Fibroblast of gingiva (primary cell): ENCODE measurements at regions not wholly inside any gene's neighbourhood (a gene's known extent, or its start where the extent isn't known, plus 50 kb on each side); places are given as distances from the start of the nearest gene placed in this dataset.

Experiments
- DNase-seq: peaks from one replicate; pipeline ENCODE4 v3.0.0-alpha.2; 2011; ENCODE audit warnings: low read depth

DNA sequence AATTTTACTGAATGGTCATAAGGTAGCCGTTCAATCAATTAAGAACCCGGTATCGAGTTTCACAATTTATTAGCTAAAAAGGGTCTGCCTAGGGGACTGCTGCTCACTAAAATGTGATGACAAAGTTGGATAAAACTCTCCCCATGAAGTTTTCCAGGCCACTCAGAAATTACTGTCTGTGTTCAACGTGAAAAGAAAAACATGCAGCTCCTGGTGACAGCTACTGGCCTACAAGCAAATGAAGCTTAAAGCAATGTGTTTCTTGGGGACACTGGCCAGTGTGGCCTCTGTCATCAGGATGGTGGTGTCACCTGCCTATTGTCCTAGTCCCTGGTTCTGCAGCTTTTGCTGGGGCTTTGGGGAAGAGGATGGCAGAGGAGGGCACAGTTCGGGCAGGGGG lies 222.6 kb downstream of the WDR11 start:
- DNase-seq, result no peak

DNA sequence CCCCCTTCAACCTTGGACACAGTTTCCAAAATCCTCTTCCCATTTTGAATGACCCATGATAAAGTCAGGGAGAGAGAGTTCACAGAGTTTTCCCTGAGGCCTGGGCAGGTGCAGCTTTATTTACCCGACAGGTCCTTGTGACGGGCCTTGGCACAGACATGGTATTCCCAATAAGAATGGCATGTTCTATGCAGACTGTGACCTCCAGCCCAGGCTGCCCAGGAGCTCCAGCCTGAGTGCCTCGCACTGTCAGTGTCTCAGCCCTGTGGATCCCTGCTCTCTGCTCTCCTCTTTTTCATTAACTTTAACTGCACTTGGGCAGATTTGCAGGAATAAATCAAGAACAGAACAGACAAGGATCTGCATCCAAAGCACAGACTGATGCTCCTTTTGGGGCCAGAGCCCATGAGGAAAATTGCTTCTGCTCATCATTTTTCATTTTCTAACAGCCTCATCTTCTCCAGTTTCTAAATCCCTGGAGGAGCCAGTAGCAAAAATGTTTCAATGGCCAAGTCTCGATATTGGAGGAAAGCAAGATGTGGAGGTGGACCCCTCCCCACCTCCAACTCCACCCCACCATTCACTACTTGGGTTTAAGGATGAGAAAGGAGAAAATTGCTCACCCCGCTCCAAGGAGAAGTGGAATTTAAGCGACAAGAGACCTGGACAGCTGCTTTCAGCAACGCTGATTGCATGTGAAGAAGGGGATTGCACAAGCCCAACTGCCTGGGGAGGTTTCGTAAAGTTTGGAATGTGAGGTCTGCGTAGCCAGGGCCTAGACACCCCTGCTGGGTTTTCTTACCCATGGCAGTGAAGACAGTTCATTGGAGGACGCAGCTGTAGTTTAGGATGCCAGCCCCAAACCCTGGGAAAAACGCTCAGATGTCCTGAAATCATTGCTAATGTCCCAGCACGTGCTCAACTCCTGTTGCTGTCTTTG lies 225.9 kb downstream of the WDR11 start:
- DNase-seq, result peak; percentile 80

DNA sequence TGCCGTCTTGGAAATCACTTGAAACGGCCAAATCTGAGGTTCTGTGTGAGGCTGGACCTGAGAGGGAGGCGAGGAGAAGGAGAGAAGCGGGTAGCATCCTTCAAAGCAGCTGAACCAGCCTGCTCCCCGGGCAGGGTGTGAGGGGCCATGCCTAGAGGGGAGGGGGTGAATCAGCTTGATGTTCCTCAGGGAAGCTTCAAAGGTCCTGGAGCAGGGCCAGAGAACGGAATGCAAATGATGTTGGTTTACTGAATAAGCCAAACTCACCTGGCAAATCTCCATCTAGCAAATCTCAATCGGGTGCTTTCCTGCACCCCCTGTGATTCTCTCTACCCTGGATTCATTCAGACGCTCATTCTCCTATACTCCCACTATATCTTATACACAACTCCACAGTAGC lies 226.9 kb downstream of the WDR11 start:
- DNase-seq, result no peak

DNA sequence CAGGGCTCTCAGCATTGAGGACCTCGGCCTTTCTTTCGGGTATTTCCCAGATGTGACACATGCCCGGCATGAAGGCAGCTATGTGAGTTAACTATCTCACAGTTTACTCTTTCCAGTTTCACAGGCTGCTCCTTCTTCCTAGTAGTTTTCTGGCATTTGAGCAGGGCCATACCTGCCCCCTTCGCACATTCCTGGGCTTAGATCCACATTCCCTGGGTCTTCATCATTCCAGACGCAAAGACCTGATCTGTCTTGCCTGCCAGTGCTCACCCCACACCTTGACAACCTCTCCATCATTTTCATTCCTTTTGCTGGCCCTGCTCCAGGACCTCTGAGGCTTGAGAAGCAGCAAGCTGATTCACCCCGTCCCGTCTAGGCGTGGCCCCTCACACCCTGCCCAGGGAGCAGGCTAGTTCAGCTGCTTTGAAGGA lies 227.5 kb downstream of the WDR11 start:
- no peak for DNase-seq

DNA sequence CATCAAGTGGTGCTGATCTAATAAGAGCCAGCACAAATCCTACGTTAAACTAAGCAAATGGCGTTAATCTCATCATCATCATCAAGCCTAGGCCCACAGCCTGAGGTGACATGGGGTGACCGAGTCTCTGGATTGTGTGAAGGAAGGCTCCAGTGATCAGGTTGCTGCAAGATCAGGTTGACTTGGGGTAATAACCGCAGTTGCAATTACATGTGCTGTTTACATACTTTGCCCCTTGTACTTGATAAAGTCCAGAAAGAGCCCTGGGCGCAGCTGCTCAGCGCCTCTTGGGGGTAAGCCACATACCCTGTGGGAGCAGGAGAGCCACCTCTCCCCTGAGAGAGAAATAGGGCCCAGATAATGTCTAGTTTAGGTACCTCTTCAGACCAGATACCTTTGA lies 228.1 kb downstream of the WDR11 start:
- DNase-seq, result no peak

DNA sequence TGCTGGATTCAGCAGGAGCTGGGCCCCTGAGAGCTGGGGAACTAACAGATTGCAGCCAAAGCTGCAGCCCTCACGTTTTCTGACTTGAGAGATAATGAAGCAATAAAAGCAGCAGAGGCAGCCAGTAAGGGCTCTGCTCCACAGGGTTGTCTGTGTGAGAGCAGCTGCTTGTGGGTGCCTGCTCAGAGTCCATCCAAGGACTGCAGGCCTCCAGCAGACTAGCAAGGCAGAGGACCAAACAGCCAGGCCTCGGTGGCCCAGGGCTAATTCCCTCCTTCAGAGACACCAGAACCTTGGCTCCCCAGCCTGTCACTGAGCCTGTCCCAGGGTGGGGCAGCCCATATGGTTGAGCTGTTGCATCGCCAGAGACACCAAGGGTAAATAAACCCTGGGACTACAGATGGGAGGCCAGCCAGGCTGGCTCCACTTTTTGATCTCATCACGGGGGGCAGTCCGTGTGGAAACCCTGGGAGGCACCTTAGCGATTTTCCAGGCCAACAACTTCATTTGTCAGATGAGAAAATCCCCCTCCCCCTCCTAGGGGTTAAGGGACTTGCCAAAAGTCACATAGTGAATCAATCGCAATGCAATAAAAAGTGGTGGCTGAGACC lies 229.2 kb downstream of the WDR11 start:
- no peak for DNase-seq

DNA sequence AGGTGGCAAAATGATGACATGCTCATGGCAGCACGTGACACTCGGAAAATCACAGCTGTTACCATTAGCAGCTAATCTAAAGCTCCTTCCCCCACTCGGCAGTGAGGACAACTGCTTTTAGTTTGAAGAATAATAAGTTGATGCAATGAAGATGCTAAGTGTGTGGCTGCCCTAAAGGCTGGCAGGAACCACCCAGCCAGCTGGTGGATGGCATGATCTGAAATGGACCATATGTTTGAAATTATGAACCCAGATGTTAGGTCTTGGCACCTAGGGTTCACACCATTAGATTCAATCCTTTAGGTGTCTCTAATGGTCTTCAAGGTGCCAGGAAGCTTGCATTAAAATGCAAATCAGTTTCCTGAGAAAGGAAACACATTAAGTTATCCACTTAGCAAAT lies 230.1 kb downstream of the WDR11 start:
- DNase-seq, result no peak

DNA sequence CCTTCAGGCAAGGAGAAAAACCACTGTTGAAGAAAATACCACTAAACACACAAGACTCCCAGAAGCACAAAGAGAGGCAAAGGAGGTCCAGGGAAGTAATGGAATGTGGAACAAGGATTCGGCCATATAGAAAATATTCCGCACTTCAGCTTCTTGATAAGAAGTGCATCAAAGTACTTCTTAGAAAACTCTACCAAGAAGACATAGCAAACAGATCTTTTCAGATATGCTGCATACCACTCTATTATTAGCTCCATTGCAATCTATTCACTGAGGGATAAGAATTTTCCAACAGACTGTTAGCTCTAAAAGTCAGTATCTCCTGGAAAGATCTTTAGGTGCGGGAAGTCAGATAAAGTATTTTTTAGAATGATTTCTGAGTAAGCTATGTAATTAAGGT lies 231.8 kb downstream of the WDR11 start:
- no peak for DNase-seq

DNA sequence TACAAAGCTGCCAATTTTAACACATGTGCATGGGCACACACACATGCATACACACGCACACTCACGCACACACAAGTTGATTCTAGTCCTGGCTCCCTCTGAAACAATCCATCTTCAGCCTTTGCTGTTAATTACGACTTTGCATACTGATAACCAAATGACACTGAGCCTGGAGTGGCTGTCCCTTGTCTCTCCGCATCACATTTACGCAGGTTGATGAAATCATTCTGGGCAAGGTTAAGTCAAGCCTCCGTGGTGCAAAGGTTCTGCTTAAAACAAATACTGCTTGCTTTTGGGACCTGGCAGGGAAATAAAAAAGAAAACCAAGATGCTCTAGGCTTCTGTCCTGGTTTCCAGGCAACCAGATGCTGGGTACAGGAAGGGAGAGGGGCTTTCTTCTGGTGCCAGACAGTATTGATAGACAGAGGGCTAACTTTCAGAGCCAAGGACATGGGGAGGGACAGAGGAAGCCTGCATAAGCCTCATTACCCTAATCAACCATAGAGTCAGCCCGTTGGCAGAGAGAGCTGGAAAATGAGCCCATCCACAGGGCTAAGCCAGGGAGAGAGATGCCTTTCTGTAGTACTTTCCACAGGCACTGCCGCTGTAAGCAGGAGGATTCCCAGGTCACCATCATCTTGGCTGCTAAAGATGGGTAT lies 233.0 kb downstream of the WDR11 start:
- DNase-seq, result no peak

DNA sequence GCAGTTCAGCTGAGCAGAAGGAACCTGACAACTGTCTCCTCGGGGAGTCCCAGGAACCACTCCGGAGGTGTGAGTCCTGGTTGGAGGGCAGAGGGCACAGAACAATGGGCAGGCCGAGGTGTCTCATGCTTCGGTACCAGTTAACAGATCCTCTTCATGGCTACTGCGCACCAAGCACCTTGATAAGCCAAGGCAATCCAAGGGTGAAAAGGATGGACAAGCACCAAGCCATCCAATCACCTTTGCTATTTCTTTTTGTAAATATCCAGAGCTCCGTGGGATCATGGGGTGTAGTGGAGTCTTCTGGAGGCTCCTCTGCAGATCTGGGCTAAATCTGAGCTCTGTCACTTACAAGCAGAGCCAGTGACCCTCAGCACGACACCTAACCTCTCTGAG lies 233.5 kb downstream of the WDR11 start:
- no peak for DNase-seq

DNA sequence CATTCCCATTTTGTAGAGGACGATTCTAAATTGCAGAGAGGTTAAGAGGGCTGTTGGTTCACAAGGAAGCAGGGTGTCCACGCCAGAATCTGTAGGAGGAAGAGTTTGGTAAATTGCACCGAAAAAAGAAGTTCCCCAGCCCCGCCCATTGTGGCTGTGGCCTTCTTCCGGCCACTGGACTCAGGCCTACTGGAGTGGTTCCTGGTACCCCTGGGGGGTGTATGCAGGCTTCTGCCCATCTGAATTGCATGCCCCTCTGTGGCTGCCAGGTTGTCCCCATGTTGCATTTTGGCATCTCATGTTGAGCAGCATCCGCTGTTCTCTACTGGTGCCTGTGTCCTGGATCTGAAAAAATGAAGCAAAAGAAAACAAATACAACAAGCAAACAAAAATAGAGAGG lies 234.2 kb downstream of the WDR11 start:
- no peak for DNase-seq

DNA sequence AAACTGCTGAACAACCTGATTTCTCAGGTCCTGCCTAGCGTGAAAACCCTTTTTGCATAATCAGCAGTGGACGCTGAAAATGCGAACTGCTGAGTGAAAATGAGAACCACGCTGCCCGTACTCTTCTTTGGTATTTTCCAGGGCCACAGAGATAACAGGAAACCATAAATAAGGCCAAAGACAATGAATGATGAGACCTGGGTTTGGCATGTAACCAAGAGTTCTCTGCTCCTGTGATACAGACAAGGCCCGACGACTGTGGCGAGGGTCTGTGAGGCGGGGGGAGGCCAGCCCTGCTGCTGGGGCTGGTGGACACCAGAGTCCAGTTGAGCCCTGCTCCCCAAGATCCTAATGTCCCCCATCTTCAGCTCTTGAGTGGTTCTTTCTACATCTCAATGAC lies 236.0 kb downstream of the WDR11 start:
- DNase-seq, result no peak

DNA sequence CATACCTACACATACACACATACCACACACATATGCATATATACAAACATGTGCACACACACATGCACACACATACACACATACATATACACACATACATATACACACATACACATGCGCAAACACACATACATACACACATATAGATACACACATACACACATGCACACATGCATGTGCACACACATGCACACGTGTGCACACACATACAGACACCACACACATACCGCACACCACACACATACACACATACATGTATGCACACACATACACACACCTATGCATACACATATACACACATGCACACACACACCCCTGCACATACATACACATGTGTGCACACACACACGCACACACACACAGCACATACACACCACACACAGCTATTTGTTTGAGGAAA lies 236.5 kb downstream of the WDR11 start:
- no peak for DNase-seq

DNA sequence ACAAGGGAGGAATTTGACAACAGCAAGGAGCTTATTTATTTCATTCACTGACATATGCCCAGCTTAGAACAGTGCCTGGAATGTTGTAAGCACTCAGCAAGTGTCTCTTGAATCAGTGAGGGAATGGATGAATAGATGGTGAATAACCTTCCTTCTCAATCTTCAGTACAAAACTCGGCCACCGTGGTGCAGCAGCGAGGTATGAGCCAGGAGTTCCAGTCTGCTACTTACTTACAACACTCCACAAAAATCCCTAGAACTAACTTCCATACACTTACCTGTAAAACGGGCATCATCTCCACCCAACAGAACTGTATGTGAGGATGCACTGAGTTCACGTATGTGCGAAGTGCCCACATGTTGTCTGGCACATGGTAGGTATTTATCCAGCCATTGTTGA lies 237.4 kb downstream of the WDR11 start:
- DNase-seq, result no peak

DNA sequence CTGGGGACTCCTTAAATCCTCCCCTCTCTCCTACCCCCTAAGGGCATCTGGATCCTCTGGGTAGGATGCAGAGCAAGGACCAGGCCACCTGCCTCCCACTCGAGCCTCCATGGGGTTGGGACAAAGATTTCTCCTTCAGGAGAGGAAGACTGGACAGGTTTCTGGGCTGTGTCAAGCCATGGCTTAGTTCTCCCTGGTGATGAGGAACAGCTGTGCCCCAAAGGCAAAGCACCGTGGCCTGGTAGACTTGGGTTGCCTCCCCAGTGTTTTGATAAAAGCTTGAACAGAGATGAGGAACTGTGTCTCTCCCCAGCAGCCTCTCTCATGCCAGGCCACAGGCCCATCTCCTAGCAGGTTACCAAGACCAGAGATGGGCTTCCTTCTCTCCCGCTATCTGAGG lies 238.3 kb downstream of the WDR11 start:
- DNase-seq, result no peak

DNA sequence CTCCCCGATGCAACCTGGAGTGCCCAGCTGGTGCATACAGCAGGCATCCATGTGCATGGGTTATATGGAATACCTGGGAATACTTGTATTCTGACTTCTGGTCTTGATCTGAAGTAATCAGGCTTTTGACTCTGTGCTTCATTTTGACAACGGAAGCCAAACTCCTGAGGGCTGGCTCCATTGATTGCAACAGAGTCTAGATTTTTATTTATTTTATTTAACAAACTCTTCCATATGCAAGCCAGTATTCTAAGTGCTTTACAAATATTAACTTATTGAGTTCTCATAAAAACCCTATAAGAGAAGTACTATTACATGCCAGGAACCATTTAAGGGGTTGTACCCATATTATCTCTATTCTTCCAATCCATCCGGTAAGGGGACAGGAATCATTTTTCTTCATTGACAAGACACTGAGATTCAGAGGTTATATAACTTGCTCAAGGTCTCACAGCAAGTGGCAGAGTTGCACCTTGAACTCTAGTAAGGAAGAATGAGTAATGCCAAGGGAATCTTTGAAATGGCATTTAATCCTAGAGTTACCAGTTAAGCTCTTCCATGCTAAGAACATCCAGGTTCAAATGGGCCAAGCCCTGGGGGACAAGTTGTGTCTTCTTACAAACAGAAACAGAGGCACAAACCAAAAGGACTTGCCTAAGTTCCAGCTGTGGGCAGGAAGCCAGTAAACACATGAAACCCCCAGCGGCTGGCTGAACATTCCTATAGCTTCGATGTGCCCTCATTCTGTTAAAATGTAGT lies 241.0 kb downstream of the WDR11 start:
- DNase-seq, result peak; percentile 53

DNA sequence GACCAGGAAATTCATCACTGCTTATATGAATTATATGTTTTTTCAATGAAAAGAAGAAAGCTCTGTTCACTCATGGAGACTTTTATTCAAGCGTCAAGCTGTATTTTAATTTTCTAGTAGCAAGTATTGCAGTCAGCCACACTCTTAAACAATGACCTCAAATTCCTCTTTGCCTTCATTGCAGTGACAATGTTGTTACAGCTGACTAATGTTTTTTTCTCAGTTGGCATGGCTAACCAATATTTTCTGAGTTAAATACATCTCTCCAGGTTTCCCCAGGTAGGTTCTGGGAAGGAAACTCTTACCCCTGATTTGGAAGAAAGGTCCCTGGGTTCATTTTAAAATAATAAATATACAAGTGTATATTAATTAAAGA lies 241.5 kb downstream of the WDR11 start:
- no peak for DNase-seq

DNA sequence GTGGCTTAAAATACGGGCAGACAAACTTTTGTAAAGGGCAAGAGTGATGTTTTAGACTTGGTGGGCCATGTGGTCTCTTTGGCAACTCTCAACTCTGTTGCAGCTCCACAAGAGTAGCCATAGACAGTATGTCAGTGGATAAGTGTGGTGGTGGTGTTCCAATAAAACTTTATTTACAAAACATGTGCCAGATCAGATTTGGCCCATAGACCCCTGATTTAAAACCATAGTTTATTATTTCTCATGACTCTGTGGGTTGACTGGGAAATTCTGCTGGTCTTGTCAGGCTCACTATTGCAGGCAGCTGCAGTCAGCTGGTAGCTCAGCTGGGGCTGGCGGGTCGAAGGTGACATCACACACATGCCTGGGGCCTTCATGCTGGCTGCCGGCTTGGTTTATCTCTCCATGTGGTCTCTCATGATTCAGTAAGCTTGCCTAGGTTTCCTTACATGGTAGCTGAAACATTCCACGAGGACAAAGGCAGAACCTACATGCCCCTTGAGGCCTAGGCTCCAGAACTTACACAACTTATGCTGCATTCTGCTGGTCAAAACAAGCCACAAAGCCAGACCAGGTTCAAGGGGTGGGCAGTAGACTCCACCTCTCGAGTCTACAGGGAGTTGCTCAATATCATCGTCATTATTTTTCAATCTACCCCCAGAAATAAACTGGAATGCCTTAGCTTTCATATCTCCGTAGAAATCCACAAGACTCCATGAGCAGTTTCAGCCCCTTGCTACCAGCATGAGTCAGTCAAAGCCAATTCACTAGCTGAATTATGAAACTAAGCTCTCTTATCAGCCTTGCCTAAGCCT lies 245.7 kb downstream of the WDR11 start:
- no peak for DNase-seq

DNA sequence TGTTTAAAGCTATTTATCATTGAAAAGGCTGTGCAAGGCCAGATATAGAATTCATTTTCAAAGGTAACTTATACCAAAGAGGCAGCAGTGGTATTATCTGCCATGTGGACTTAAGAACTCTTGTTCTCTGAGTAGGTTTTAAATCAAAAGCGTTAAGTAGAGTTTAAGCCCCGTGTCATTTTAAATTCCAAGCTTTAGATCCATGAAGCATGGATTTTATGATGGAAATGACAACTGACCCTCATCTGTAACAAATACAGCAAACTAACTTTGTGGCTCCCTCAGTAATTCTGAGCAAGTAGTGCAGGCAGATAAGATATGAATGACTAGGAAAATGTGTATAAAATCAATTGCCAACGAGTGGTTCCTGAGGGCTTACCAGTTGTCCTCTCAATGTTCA lies 247.0 kb downstream of the WDR11 start:
- DNase-seq, result no peak

DNA sequence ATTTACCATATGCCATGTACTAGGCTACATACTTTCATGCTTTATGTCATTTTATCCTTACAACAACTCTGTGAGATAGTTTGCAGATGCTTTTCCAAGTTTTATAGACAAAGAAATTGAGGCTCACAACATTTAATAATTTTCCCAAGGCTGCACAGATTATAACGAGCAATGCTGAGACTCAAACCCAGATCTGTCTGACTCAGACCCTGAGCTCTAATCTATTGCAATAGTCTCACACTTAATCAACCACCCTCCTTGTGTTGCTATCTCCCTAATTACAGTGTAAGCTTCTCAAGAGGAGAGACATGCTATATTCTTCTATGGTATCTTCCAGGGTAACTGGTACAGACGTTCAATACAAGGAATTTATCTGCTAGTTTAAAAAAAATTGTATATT lies 247.6 kb downstream of the WDR11 start:
- no peak for DNase-seq

DNA sequence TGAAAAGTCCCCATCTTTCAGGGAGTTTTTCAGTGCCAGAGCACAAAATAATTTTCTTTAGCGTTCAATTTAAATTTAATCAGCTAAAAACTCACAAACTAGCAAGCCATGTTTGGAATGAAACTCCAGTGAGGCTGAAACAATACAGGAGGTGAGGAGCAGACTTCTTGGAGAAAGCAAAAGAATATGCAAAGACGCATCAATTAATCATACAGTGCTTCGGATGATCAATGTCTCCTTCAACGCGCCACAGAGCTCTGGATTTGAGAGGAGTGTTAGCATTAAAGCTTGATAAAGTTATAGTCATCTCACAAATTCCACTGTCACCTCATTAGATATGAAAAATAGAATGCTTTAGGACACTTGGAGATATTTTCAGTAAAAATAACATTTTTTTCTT lies 248.0 kb downstream of the WDR11 start:
- DNase-seq, result no peak

DNA sequence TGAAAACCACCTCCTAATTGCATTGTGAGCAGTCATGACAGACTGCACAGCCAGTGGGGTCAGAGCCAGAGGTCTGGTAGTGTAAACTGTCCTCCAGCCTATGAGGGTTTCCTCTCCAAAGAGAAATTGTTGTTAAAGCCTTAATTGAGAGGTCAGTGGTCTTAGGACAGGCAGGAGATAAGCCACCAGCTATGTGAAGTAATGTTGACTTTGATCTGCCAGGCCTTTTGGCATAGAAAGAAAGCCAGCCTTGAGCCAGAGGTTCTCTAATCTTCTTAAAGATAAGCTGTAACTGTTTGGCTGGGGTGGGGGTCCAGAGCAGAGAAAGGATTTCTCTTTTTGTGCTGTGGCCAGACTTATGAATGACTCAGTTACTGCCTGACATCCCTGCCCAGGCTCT lies 248.4 kb downstream of the WDR11 start:
- no peak for DNase-seq
